B cell (primary cell): ENCODE measurements at regions not wholly inside any gene's neighbourhood (a gene's known extent, or its start where the extent isn't known, plus 50 kb on each side); places are given as distances from the start of the nearest gene placed in this dataset.

Experiments
- ATAC-seq: fragments of 200-7000 bp; cut with Tn5 transposase; one replicate; pipeline ENCODE4 v1.10.0; 2021; ENCODE audit warnings: low read depth, mild to moderate bottlenecking, moderate number of reproducible peaks, moderate library complexity
- CTCF ChIA-PET: fragments of 350-600 bp; sonication (Branson Sonifier 250); formaldehyde crosslinking; loops from one replicate; lab custom pipeline; 2021; ENCODE audit warnings: antibody characterized with exemption, inconsistent platforms; lab: Charles Lee
- POLR2A ChIA-PET: fragments of 350-600 bp; sonication (Branson Sonifier 250); formaldehyde crosslinking; loops from one replicate; lab custom pipeline; 2021; ENCODE audit warnings: antibody characterized with exemption; lab: Charles Lee
- DNase-seq: peaks from one replicate; pipeline ENCODE4 v3.0.0; 2013
- H2AFZ ChIP-seq: 2 replicates; pipeline ENCODE4 v1.6.1; 2012; ENCODE audit warnings: mild to moderate bottlenecking, low read depth, low read length; ENCODE audit not compliant: insufficient read depth, poor library complexity, severe bottlenecking
- H3K27ac ChIP-seq, 2 donors: 1 replicate in 1 of 2; 2 replicates in 1 of 2; pipeline ENCODE4 v1.5.1; 2012 to 2013; ENCODE audit warnings: low read length in 2 of 2, mild to moderate bottlenecking in 2 of 2, moderate library complexity in 1 of 2
- H3K27me3 ChIP-seq, 4 experiments: fragments of 200-600 bp in 1 of 4; sonication (generic) in 1 of 4; replicated peaks in 1 of 4; 1 replicate in 2 of 4; 2 replicates in 2 of 4; pipeline versions ENCODE4 v1.6.1 to v1.7.0; 2013 to 2016; ENCODE audit warnings: low read length in 3 of 4, mild to moderate bottlenecking in 2 of 4, mixed read lengths in 1 of 4, moderate library complexity in 1 of 4; ENCODE audit not compliant: insufficient read depth in 4 of 4, control insufficient read depth in 3 of 4; ENCODE audit errors: control extremely low read depth in 1 of 4
- H3K36me3 ChIP-seq, 2 experiments: replicated peaks in 1 of 2; 1 replicate in 1 of 2; 2 replicates in 1 of 2; pipeline versions ENCODE4 v1.6.1 to v1.7.1; 2013; ENCODE audit warnings: low read length in 1 of 2; ENCODE audit not compliant: insufficient read depth in 2 of 2, control insufficient read depth in 1 of 2; ENCODE audit errors: control extremely low read depth in 1 of 2, extremely low read depth in 1 of 2
- H3K4me1 ChIP-seq, 2 donors: fragments of 200-600 bp in 1 of 2; sonication (generic) in 1 of 2; 1 replicate in 1 of 2; 2 replicates in 1 of 2; pipeline versions ENCODE4 v1.5.1 to v1.6.1; 2013 to 2017; ENCODE audit warnings: low read length in 2 of 2; ENCODE audit not compliant: control insufficient read depth in 2 of 2, insufficient read depth in 2 of 2
- H3K4me2 ChIP-seq: replicated peaks from 2 replicates; pipeline ENCODE3; 2012; ENCODE audit warnings: mild to moderate bottlenecking, low read depth, low read length; ENCODE audit not compliant: poor library complexity, severe bottlenecking
- H3K4me3 ChIP-seq, 5 experiments: fragments of 200-600 bp in 1 of 5; sonication (generic) in 1 of 5; 1 replicate in 3 of 5; 2 replicates in 2 of 5; pipeline versions ENCODE4 v1.5.1 to v1.7.0; 2011 to 2016; ENCODE audit warnings: low read length in 4 of 5, mild to moderate bottlenecking in 4 of 5, low read depth in 2 of 5, control low read depth in 1 of 5, moderate library complexity in 1 of 5; ENCODE audit not compliant: insufficient read depth in 1 of 5; ENCODE audit errors: control extremely low read depth in 1 of 5, extremely low read depth in 1 of 5
- H3K79me2 ChIP-seq: fragments of 200-600 bp; sonication (generic); one replicate; pipeline ENCODE4 v1.6.0; 2016; ENCODE audit warnings: low read length; ENCODE audit not compliant: control insufficient read depth, insufficient read depth
- H3K9ac ChIP-seq: fragments of 200-600 bp; sonication (generic); 2 replicates; pipeline ENCODE4 v1.6.1; 2017; ENCODE audit warnings: mild to moderate bottlenecking, low read length, moderate library complexity
- H3K9me3 ChIP-seq, 3 donors: one replicate each; pipeline versions ENCODE4 v1.6.1 to v1.7.1; 2013; ENCODE audit warnings: low read length in 2 of 3; ENCODE audit not compliant: control insufficient read depth in 2 of 3, insufficient read depth in 1 of 3; ENCODE audit errors: control extremely low read depth in 1 of 3
- H4K20me1 ChIP-seq: 2 replicates; pipeline ENCODE4 v1.6.0; 2012; ENCODE audit warnings: mild to moderate bottlenecking, low read length; ENCODE audit not compliant: insufficient read depth, control insufficient read depth, poor library complexity, severe bottlenecking
- H3K27ac Mint-ChIP-seq: one replicate; pipeline ENCODE4 v1.8.0; 2021; ENCODE audit warnings: mixed read lengths
- H3K27me3 Mint-ChIP-seq: one replicate; pipeline ENCODE4 v1.8.0; 2021; ENCODE audit warnings: mixed read lengths
- H3K4me1 Mint-ChIP-seq: one replicate; pipeline ENCODE4 v1.8.0; 2021; ENCODE audit warnings: mixed read lengths
- H3K4me3 Mint-ChIP-seq: one replicate; pipeline ENCODE4 v1.8.0; 2021; ENCODE audit warnings: mixed read lengths
- H3K9me3 Mint-ChIP-seq: one replicate; pipeline ENCODE4 v1.8.0; 2022; ENCODE audit warnings: mixed read lengths; ENCODE audit not compliant: insufficient read depth
- EZH2 ChIP-seq: IDR thresholded peaks from 2 replicates; pipeline ENCODE4 v1.6.1; 2012; ENCODE audit warnings: borderline replicate concordance, low read depth, mild to moderate bottlenecking, moderate library complexity, low read length; ENCODE audit not compliant: insufficient read depth, poor library complexity, severe bottlenecking
- WGBS: methylation state at CpG from one replicate; pipeline ENCODE4 v1.1.5; 2013; ENCODE audit warnings: missing lambda C conversion rate; ENCODE audit not compliant: insufficient coverage; 5-methylcytosine and 5-hydroxymethylcytosine counted together
- intact Hi-C: fragments of 100-400 bp; cut with micrococcal nuclease; formaldehyde crosslinking; loops from one replicate; pipeline ENCODE4 v1.10.0; 2022
- TF ChIP-seq, protein P1 (sequence below): fragments of 200-600 bp; IDR thresholded peaks from one replicate; pipeline ENCODE4 v1.8.0; 2022; ENCODE audit warnings: antibody characterized with exemption, mild to moderate bottlenecking

DNA sequence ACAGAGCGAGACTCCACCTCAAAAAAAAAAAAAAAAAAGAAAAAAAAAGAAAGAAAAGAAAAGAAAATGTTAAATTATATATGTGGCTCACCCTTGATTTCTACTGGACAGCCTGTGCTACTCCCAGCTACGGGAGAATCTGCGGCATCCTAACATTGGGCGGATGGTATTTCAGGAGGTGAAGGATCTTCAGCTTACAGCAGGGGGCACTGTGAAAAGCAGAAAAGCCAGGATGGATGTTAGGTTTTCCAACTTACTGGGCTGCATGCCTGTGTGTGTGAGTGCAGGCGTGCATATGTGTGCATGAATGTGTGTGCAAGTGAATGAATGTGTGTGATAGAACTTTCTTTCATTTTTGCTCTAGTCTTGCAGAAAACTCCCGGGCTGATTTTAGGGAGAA lies 1066.5 kb downstream of the TYW1 start:
- Histone ChIP-seq H4K20me1 (no peaks in the 10 kb centered on the region), H3K4me3 (no peak overlapping the region), H3K9ac (no peak overlapping the region), H3K27ac (no peak overlapping the region), H3K27me3 (no peaks in the 10 kb centered on the region), H2AFZ (no peak overlapping the region), H3K4me1 (no peaks in the 10 kb centered on the region), H3K36me3 (no peaks in the 10 kb centered on the region), H3K9me3 (no peaks in the 10 kb centered on the region), H3K4me2 (no peak overlapping the region), H3K79me2 (no peaks in the 10 kb centered on the region)
- POLR2A ChIA-PET: no interaction called here
- CTCF ChIA-PET: no interaction called here
- ATAC-seq: no peak
- Mint-ChIP-seq H3K9me3 (peaks cover 7% of the 10 kb centered on the region), H3K27ac (no peak overlapping the region), H3K4me1 (no peaks in the 10 kb centered on the region), H3K27me3 (no peaks in the 10 kb centered on the region), H3K4me3 (no peak overlapping the region)
- 82% methylated on average over 3 of the region's 6 CpGs for WGBS
- TF ChIP-seq EZH2: no peak
- TF ChIP-seq, protein P1, sequence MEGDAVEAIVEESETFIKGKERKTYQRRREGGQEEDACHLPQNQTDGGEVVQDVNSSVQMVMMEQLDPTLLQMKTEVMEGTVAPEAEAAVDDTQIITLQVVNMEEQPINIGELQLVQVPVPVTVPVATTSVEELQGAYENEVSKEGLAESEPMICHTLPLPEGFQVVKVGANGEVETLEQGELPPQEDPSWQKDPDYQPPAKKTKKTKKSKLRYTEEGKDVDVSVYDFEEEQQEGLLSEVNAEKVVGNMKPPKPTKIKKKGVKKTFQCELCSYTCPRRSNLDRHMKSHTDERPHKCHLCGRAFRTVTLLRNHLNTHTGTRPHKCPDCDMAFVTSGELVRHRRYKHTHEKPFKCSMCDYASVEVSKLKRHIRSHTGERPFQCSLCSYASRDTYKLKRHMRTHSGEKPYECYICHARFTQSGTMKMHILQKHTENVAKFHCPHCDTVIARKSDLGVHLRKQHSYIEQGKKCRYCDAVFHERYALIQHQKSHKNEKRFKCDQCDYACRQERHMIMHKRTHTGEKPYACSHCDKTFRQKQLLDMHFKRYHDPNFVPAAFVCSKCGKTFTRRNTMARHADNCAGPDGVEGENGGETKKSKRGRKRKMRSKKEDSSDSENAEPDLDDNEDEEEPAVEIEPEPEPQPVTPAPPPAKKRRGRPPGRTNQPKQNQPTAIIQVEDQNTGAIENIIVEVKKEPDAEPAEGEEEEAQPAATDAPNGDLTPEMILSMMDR: no peak
- intact Hi-C loops: no loop called here
- DNase-seq: no peak

DNA sequence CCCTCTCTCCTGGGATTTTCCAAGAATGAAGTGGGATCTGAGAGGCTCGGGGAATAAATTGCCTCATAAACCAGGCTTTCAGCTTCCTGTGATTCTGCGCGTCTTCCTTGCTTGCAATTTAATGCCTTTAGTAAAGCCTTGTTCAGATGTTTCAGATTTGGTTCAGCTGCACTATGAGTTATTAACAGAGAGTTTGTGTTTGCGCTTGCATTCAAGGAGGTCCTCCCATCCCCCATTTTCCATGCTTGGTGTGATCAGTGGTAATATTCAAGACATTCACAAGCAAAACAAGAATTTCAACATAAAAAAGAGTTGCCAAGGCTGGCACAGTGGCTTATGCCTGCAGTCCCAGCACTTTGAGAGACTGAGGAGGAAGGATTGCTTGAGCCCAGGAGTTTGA lies 1068.9 kb downstream of the TYW1 start:
- 100% methylated on average over 3 of the region's 4 CpGs for WGBS
- CTCF ChIA-PET: no interaction called here
- no peaks in the 10 kb centered on the region for H3K27me3 Mint-ChIP-seq
- H3K9me3 ChIP-seq: no peaks in the 10 kb centered on the region
- no peak overlapping the region for H3K9ac ChIP-seq
- TF ChIP-seq, protein P1: no peak
- TF ChIP-seq EZH2: no peak
- no peaks in the 10 kb centered on the region for H3K4me1 Mint-ChIP-seq
- DNase-seq (no peak), ATAC-seq (no peak)
- H3K4me2 ChIP-seq: no peak overlapping the region
- intact Hi-C loops: no loop called here
- H3K4me3 Mint-ChIP-seq: no peak overlapping the region
- H3K27ac Mint-ChIP-seq: no peak overlapping the region
- no peak overlapping the region for H3K27ac ChIP-seq
- POLR2A ChIA-PET: no interaction called here
- no peak overlapping the region for H3K4me3 ChIP-seq
- H3K79me2 ChIP-seq: no peaks in the 10 kb centered on the region
- no peaks in the 10 kb centered on the region for H3K27me3 ChIP-seq
- H4K20me1 ChIP-seq: no peaks in the 10 kb centered on the region
- peaks cover 7% of the 10 kb centered on the region for H3K9me3 Mint-ChIP-seq
- no peaks in the 10 kb centered on the region for H3K4me1 ChIP-seq
- H3K36me3 ChIP-seq: no peaks in the 10 kb centered on the region
- no peak overlapping the region for H2AFZ ChIP-seq
